Trophoblast cell (in vitro differentiated cells and primary cell): ENCODE measurements at regions not wholly inside any gene's neighbourhood (a gene's known extent, or its start where the extent isn't known, plus 50 kb on each side); places are given as distances from the start of the nearest gene placed in this dataset.
"Not testable (repeated sequence)": the region's sequence is repeated elsewhere in the genome, so short reads cannot be mapped to it uniquely, and the experiment has no call there.

Experiments
- DNase-seq, 2 donors: peaks; one replicate each; pipeline ENCODE4 v3.0.0-alpha.2; 2016
- H2AFZ ChIP-seq: 2 replicates; pipeline ENCODE4 v1.6.1; 2013; ENCODE audit warnings: low read length, moderate library complexity, mild to moderate bottlenecking; ENCODE audit not compliant: insufficient read depth, poor library complexity
- H2AK5ac ChIP-seq: 2 replicates; pipeline ENCODE4 v1.6.1; 2013; ENCODE audit warnings: mild to moderate bottlenecking, low read length
- H2BK120ac ChIP-seq: 2 replicates; pipeline ENCODE4 v1.6.1; 2013; ENCODE audit warnings: low read length, mild to moderate bottlenecking, moderate library complexity; ENCODE audit not compliant: insufficient read depth, poor library complexity
- H2BK12ac ChIP-seq: 2 replicates; pipeline ENCODE4 v1.6.1; 2013; ENCODE audit warnings: mild to moderate bottlenecking, low read length, moderate library complexity
- H2BK5ac ChIP-seq: 2 replicates; pipeline ENCODE4 v1.6.1; 2013; ENCODE audit warnings: low read length, low read depth, moderate library complexity, mild to moderate bottlenecking; ENCODE audit not compliant: poor library complexity
- H3K14ac ChIP-seq: 2 replicates; pipeline ENCODE4 v1.6.1; 2013; ENCODE audit warnings: mild to moderate bottlenecking, low read length
- H3K18ac ChIP-seq: 2 replicates; pipeline ENCODE4 v1.6.1; 2013; ENCODE audit warnings: mild to moderate bottlenecking, low read length
- H3K23ac ChIP-seq: 2 replicates; pipeline ENCODE4 v1.6.1; 2013; ENCODE audit warnings: low read length
- H3K27ac ChIP-seq: 2 replicates; pipeline ENCODE4 v1.5.1; 2013; ENCODE audit warnings: low read depth, mild to moderate bottlenecking, inconsistent platforms, low read length, moderate library complexity
- H3K27me3 ChIP-seq: 2 replicates; pipeline ENCODE4 v1.6.1; 2013; ENCODE audit warnings: inconsistent platforms, mild to moderate bottlenecking, low read length, moderate library complexity; ENCODE audit not compliant: insufficient read depth
- H3K36me3 ChIP-seq, 2 experiments: 1 replicate in 1 of 2; 2 replicates in 1 of 2; pipeline ENCODE4 v1.6.1; 2013; ENCODE audit warnings: low read length in 2 of 2, mild to moderate bottlenecking in 2 of 2, moderate library complexity in 1 of 2; ENCODE audit not compliant: insufficient read depth in 2 of 2, control insufficient read depth in 1 of 2
- H3K4ac ChIP-seq: 2 replicates; pipeline ENCODE4 v1.6.1; 2013; ENCODE audit warnings: low read depth, mild to moderate bottlenecking, low read length, moderate library complexity
- H3K4me1 ChIP-seq, 2 experiments: 1 replicate in 1 of 2; 2 replicates in 1 of 2; pipeline ENCODE4 v1.6.1; 2013; ENCODE audit warnings: low read length in 2 of 2, mild to moderate bottlenecking in 2 of 2, moderate library complexity in 1 of 2; ENCODE audit not compliant: insufficient read depth in 2 of 2, control insufficient read depth in 1 of 2
- H3K4me2 ChIP-seq: 2 replicates; pipeline ENCODE4 v1.6.1; 2013; ENCODE audit warnings: inconsistent platforms, mild to moderate bottlenecking, low read length, moderate library complexity
- H3K4me3 ChIP-seq: 2 replicates; pipeline ENCODE4 v1.5.1; 2013; ENCODE audit warnings: mild to moderate bottlenecking, low read depth, low read length, inconsistent platforms
- H3K79me1 ChIP-seq: one replicate; pipeline ENCODE4 v1.6.1; 2013; ENCODE audit warnings: low read length
- H3K79me2 ChIP-seq: 2 replicates; pipeline ENCODE4 v1.6.1; 2013; ENCODE audit warnings: low read length, mild to moderate bottlenecking; ENCODE audit not compliant: control insufficient read depth, insufficient read depth, poor library complexity
- H3K9ac ChIP-seq: 2 replicates; pipeline ENCODE4 v1.6.1; 2013; ENCODE audit warnings: mild to moderate bottlenecking, low read length
- H3K9me3 ChIP-seq: 2 replicates; pipeline ENCODE4 v1.6.1; 2013; ENCODE audit warnings: low read depth, mild to moderate bottlenecking, control low read depth, inconsistent platforms, low read length; ENCODE audit not compliant: insufficient read depth
- H4K12ac ChIP-seq: 2 replicates; pipeline ENCODE4 v1.6.1; 2013; ENCODE audit warnings: low read depth, mild to moderate bottlenecking, low read length, moderate library complexity
- H4K8ac ChIP-seq: 2 replicates; pipeline ENCODE4 v1.6.1; 2013; ENCODE audit warnings: low read depth, mild to moderate bottlenecking, low read length, moderate library complexity
- H4K91ac ChIP-seq: one replicate; pipeline ENCODE4 v1.6.1; 2013; ENCODE audit warnings: low read depth, mild to moderate bottlenecking, low read length, moderate library complexity
- WGBS: extraction: QIAGEN DNeasy Blood & Tissue Kit; methylation state at CpG from one replicate; pipeline ENCODE4 v1.1.7; 2013; ENCODE audit warnings: missing lambda C conversion rate; ENCODE audit not compliant: insufficient read length, insufficient coverage; ENCODE audit errors: extremely low coverage; 5-methylcytosine and 5-hydroxymethylcytosine counted together

DNA sequence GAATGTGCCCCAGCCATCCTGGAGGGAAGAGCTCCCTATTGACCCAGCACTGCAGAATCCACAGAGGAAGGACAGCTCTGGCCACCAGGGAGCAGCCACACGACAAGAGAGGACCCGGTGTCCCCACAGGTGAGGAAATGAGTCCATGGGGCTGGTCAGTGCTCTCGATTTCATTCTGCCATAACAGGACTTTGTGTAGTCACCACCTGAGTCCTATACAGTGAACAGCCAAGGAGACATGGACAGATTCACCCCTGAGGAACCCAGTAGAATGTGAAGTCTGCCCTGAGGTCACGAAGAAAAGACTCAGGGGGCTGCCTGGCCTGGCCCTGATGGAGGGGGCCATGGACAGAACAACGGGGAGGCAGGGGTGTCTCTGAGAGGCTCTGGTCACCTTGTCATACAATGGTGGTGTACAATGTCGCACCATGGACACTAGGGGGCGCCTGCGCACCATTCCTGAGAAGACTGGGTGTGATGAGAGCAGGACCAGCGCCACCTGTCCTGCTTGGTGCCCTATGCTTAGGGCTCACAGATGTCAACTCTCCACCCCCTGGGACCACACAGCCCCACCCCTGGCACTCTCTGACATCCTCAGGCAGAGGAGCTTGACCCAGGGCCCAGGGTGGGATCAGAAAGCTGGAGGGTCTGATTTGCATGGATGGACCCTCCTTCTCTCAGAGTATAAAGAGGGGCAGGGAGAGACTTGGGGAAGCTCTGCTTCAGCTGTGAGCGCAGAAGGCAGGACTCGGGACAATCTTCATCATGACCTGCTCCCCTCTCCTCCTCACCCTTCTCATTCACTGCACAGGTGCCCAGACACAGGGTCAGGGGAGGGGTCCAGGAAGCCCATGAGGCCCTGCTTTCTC is 77.4 kb downstream of the VPREB1 start:
- H3K23ac ChIP-seq, H3K4me3 ChIP-seq, H3K9ac ChIP-seq, H3K4me1 ChIP-seq, H2AFZ ChIP-seq, H4K12ac ChIP-seq, H2BK120ac ChIP-seq, H2BK12ac ChIP-seq, H3K4me2 ChIP-seq, H3K14ac ChIP-seq, H3K27me3 ChIP-seq, H3K79me1 ChIP-seq, H4K91ac ChIP-seq, H2BK5ac ChIP-seq, H3K79me2 ChIP-seq, H2AK5ac ChIP-seq, H3K4ac ChIP-seq, H4K8ac ChIP-seq, H3K9me3 ChIP-seq, H3K18ac ChIP-seq, H3K27ac ChIP-seq: not testable (repeated sequence)
- H3K36me3 ChIP-seq, result peaks cover 20 to 26% of the 10 kb centered on the region in 2 experiments
- peak; percentile 47 to 81 for DNase-seq
- no CpG with 5 or more reads among the region's 11 CpGs for WGBS

DNA sequence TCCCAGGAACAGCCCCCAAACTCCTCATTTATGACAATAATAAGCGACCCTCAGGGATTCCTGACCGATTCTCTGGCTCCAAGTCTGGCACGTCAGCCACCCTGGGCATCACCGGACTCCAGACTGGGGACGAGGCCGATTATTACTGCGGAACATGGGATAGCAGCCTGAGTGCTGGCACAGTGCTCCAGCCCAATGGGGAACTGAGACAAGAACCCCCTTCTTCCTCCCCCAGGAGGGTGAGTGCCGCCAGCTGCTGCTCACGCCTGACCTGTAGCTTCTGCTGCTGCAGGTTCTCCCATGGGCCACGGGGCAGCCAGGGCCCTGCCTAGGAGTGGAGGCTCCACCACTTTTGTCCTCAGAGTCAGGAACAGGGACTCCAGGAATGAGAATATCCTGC is 78.2 kb downstream of the VPREB1 start:
- Histone ChIP-seq H3K27ac (no peak overlapping the region), H3K4me1 (no peaks in the 10 kb centered on the region), H4K12ac (no peak overlapping the region), H3K9me3 (no peaks in the 10 kb centered on the region), H3K4me2 (no peak overlapping the region), H3K36me3 (peaks cover 20 to 23% of the 10 kb centered on the region in 2 experiments), H3K4ac (no peak overlapping the region), H3K79me2 (no peaks in the 10 kb centered on the region), H2AFZ (no peak overlapping the region), H2BK120ac (no peak overlapping the region), H3K79me1 (no peaks in the 10 kb centered on the region), H2BK5ac (no peak overlapping the region), H3K27me3 (no peaks in the 10 kb centered on the region), H4K91ac (no peak overlapping the region), H4K8ac (no peak overlapping the region), H3K9ac (no peak overlapping the region), H3K23ac (no peak overlapping the region), H3K14ac (no peak overlapping the region), H2BK12ac (no peak overlapping the region), H3K18ac (no peak overlapping the region), H2AK5ac (no peak overlapping the region), H3K4me3 (no peak overlapping the region)
- no peak for DNase-seq
- no CpG with 5 or more reads among the region's 10 CpGs for WGBS

DNA sequence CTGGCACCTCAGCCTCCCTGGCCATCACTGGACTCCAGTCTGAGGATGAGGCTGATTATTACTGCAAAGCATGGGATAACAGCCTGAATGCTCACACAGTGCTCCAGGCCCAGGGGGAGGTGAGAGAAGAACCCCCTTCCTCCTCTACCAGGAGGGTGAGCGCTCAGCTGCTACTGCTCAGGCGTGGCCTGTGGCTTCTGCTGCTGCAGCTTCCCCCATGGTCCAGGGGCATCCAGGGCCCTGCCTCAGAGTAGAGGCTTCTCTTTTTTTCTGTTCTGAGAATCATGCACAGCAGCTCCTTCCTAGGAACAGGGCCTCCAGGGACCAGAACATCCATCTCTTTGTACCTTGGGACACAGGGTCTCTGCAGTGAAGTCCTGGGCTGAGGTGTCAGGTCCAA is 83.1 kb downstream of the VPREB1 start:
- Histone ChIP-seq H3K27me3 (no peaks in the 10 kb centered on the region), H2AFZ (no peak overlapping the region), H2BK12ac (no peak overlapping the region), H3K18ac (no peak overlapping the region), H3K14ac (no peak overlapping the region), H4K8ac (no peak overlapping the region), H2BK120ac (no peak overlapping the region), H4K91ac (no peak overlapping the region), H3K9me3 (peaks cover 1% of the 10 kb centered on the region), H3K9ac (no peak overlapping the region), H3K36me3 (peaks cover 3% of the 10 kb centered on the region in 2 experiments), H3K27ac (no peak overlapping the region), H3K79me2 (no peaks in the 10 kb centered on the region), H3K79me1 (no peaks in the 10 kb centered on the region), H3K23ac (no peak overlapping the region), H3K4me1 (no peaks in the 10 kb centered on the region), H2BK5ac (no peak overlapping the region), H2AK5ac (no peak overlapping the region), H3K4me2 (no peak overlapping the region), H3K4ac (no peak overlapping the region), H4K12ac (no peak overlapping the region), H3K4me3 (no peak overlapping the region)
- DNase-seq, result no peak
- no CpG with 5 or more reads among the region's 2 CpGs for WGBS

DNA sequence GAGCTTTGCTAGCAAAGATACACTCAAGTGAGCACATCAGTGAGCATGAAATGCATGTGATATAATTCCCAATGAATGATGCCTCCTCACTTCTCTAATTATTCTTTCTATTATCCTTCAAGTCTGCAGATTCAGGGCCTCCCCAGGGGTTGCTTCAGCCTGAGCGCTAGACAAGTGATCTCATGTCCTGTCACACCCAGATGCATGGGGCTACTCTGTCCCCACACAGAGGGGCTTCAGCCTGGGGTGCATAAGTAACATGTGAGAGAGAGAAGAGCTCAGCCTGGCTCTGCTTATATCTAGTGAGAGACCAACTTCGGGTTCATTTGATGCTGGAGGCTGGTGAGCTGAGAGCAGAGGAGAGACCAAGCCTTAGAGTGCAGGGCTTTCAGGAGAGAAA is 85.2 kb downstream of the VPREB1 start:
- no CpG with 5 or more reads among the region's 2 CpGs for WGBS
- no peak overlapping the region for H3K23ac ChIP-seq

More for the DNA sequence above, 85.2 kb downstream of the VPREB1 start:
- H3K18ac ChIP-seq, result no peak overlapping the region
- no peaks in the 10 kb centered on the region for H3K79me2 ChIP-seq
- peaks cover 1% of the 10 kb centered on the region for H3K9me3 ChIP-seq
- H3K4ac ChIP-seq, result no peak overlapping the region
- H2AK5ac ChIP-seq, result no peak overlapping the region
- no peak overlapping the region for H3K4me3 ChIP-seq
- no peak overlapping the region for H2BK5ac ChIP-seq
- H2BK12ac ChIP-seq, result no peak overlapping the region
- no peak overlapping the region for H4K91ac ChIP-seq
- no peak overlapping the region for H3K27ac ChIP-seq
- no peaks in the 10 kb centered on the region for H3K4me1 ChIP-seq
- H4K8ac ChIP-seq, result no peak overlapping the region
- no peak overlapping the region for H4K12ac ChIP-seq
- H3K27me3 ChIP-seq, result no peaks in the 10 kb centered on the region
- H3K4me2 ChIP-seq, result no peak overlapping the region
- no peak overlapping the region for H2AFZ ChIP-seq
- DNase-seq, result no peak
- H3K14ac ChIP-seq, result no peak overlapping the region
- H3K9ac ChIP-seq, result no peak overlapping the region
- H3K79me1 ChIP-seq, result no peaks in the 10 kb centered on the region
- H2BK120ac ChIP-seq, result no peak overlapping the region
- H3K36me3 ChIP-seq, result no peaks in the 10 kb centered on the region
